HS-27A (cell line): ENCODE measurements at regions not wholly inside any gene's neighbourhood (a gene's known extent, or its start where the extent isn't known, plus 50 kb on each side); places are given as distances from the start of the nearest gene placed in this dataset.
A peak's percentile ranks its signal among the peaks of the same experiment; 100 is the strongest.

ENCODE experiments used
- DNase-seq: peaks from one replicate; pipeline ENCODE4 v3.0.0-alpha.2; 2012; ENCODE audit warnings: low read depth, missing footprints

GRCh38 chr14:29111554-29111953 lies 345.0 kb downstream of the FOXG1 start:
- DNase-seq = no peak

DNA sequence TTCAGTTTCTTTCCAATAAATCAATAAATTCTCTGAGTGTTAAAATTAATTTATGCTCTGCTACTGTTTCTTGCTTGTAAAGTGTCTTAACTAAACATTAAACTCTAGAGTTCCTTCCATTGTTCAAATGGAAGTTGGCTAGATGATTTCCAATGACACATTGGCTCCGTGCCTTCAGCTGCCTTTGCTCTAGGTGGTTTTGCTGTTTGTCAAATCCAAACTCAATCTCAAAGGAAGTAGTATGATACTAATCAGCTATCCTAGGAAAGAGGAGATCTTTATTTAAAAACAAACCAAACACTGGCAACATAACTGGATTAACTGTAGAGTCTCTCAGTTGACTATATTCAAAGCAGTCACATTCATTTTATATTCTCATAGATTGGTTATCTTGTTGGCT lies 356.4 kb downstream of the FOXG1 start:
- no peak for DNase-seq

DNA sequence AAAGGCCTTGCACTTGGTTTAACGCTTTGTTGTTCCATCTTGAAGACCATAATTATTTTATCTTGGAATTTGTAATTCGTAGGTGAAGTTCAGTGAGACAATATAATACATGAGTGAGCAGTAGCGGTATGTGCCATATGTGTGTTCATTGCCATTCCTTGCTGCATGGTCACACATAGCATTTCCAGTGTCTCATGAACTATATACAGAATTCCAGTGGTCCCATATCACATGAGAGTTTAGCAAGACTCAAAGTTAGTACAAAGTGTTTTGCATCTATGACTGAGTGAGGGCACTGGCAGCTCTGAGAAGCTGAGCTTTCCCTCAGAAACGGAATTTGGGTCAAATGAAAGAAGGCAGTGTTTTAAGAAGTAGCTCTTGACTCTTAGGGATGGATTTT lies 359.8 kb downstream of the FOXG1 start:
- DNase-seq = no peak

DNA sequence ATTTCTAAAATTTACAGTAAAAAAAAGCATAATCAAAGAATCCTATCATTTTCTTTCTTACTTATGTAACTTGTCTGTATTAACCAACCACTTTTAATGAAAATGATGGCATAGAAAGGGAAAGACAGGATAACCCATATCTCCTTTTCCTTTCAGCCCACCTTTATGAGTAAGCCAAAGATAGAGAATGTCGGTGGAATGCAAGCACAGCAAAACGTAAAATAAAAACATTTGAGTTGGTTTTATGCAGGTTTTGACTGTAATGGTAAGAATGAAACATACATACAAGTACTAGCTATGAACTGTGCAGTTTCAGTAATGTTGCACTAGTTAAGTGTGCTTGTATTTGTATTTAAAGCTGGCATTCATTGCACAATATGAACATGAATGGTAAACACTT lies 360.3 kb downstream of the FOXG1 start:
- DNase-seq = no peak

DNA sequence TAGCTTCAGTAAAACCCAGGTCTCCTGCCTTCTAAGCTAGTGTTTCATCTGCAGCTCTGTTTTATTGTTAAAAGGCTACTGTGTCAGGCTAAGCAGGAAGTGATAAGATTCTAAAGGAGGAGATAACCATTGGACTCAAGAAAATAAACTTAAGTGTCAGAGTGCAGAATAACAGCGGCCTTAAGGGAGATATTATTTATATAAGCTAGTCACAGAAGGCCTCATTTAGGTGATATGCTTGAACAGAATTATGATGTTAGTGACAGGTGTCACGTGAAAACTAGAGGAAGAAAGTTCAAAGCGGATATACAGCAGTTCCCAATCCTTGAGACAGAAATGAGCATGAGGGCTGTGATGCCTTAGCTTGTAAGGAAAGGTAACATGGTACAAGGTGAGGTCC lies 373.4 kb downstream of the FOXG1 start:
- DNase-seq = no peak

- peak; percentile 91 for DNase-seq
Measured at GRCh38 chr14:29144621-29145020, 378.0 kb downstream of the FOXG1 start.

DNA sequence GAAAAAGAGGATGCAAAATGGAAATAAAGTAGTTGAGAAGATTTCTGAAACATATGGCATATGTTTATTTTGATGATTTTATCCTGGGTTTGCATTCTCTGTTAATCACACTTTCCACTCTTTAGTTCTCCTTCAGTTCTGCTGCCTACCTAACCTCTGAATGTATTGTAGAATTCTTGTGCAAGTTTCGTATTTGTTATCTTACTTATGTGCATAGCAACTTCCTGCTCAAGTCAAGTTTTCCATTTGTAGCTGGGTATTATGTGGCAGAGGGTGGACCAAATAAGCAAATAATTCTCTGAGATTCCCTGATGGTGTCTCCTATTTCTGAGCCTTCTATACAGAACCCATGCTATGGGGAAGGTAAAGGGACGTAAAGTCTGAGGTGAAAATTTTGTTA lies 381.6 kb downstream of the FOXG1 start:
- no peak for DNase-seq

- no peak for DNase-seq
Measured at GRCh38 chr14:29149798-29150197, 383.2 kb downstream of the FOXG1 start.

- DNase-seq = no peak
Measured at GRCh38 chr14:29150659-29151058, 384.1 kb downstream of the FOXG1 start.

DNA sequence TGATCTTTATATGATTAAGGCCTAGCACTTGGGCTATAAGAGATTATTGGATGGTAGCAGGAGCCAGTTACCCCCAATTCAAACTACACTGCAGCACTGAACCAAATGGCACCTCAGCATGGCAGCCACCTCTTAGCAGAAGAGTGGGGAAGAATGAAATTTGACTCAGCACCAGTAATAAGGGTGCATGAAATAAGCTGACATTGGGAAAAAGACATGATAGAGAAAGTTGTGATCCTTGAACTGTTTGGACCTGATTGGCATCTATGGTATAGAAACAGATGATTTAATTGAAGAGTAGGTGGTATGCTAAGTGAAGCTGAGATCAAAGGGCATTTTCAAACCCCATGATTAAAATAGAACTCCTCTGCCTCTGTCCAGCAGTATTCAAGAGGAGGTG lies 389.5 kb downstream of the FOXG1 start:
- no peak for DNase-seq

GRCh38 chr14:29161593-29161992 lies 395.0 kb downstream of the FOXG1 start:
- DNase-seq = no peak

DNA sequence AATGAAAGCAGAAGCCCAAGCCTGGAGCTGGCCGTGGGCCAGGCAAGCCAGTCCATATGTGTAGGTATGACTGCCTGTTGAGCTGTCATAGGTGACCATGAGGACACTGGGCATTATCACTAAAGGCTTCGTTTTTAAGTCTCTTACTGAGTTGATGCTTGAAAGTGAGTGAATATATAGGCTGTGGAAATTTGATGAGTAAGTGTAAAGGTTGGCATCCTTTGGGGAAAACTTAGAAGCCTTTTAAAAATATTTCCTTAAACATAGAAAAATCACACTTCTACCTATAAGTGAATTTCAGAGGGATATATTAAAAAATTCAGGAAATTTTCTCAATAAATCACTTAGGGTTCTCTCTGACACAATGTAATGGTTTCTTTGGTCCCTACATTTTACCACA lies 396.5 kb downstream of the FOXG1 start:
- no peak for DNase-seq

DNA sequence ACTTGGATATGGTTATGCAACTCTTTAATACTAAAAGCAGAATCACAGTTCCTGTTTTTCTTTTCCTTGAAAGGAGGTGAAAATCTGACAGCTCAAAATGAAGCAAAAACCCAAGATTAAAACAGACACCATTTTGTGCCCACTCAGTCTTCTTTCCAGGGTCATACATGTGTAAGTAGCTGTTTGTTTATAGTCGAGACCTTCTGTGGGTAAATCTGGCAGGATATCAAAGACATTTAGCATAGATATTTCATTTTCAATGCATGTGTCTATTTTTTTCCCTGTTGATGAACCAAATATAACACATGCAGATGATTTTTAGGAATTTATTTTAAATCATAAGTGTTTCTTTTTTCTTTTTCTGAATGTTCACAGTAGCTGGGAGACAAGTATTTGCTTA lies 398.8 kb downstream of the FOXG1 start:
- no peak for DNase-seq

DNA sequence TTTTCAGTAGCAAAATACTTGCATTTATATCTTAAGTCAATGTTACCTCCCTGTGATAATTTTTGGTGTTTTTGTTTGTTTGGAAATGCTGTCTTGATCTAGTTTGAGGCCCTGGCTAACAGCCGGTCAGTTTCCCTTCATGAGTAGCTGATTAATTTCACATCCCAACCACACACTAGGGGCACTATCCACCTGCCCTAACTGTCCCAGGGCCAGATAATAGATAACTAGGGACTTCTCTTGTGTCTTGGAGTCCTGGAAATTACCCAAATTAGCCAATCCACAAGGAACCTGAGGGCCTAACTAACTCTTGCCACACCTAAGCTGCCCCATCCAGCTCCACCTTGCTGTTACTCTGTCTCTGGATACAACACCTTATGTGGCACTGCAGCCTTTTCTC lies 399.9 kb downstream of the FOXG1 start:
- DNase-seq = no peak

GRCh38 chr14:29168149-29168548 lies 401.6 kb downstream of the FOXG1 start:
- no peak for DNase-seq

DNA sequence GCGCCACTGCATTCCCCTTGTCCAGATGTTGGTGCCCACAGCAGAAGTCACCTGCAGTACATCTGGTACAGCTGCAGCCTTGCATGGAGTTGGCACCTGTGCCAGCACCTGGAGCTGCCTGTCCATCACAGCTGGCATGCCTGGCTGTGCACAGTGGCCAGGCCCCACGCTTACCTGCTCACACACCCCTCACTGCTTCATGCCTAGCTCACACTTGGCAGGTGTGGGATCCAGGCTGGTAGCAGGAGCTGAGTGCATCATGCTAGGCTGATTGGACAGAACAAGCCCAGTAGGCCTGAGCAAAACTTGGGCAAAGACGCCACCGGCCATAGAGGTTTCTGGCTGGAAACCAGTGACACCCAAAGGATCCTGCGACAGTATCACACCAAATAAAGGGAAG lies 402.8 kb downstream of the FOXG1 start:
- no peak for DNase-seq

- no peak for DNase-seq
Measured at GRCh38 chr14:29175706-29176105, 409.1 kb downstream of the FOXG1 start.

DNA sequence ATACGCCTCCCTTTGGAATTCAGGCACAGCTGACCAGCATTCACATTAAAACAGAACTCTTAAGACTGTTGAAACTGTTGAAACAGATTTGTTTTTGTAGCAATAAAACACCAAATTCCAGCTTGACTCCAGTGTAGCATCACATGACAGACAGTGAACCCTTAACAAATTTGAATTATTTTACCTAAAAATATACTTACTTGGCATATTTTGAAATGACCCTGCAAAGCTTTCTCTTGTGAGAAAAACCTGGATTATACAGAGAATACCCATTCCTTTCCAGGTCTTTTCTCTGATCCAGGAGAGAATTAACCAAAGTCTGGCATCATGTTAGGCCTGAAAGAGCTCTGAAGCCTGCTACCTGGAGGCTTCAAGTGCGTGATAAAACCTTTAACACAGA lies 410.3 kb downstream of the FOXG1 start:
- DNase-seq = no peak

- no peak for DNase-seq
Measured at GRCh38 chr14:29178971-29179370, 412.4 kb downstream of the FOXG1 start.

DNA sequence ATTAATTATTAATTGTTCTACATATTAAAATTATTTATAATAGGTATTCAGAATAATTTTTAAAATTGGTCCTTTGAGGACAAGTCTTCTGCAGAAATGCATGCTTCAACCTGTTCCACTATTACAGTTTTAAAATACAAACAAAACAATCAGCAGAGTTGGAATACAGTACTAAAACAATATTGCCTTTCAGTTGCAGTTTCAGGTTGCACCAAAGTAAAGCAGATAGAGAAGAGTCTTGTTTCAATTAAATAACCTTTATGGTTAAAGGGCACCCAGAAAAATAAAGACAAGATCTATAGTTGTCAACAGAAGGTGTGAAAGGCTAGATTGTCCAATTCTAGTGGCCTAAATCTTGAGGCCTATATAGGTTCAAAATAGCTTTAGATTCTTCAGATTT lies 424.5 kb downstream of the FOXG1 start:
- DNase-seq = no peak

DNA sequence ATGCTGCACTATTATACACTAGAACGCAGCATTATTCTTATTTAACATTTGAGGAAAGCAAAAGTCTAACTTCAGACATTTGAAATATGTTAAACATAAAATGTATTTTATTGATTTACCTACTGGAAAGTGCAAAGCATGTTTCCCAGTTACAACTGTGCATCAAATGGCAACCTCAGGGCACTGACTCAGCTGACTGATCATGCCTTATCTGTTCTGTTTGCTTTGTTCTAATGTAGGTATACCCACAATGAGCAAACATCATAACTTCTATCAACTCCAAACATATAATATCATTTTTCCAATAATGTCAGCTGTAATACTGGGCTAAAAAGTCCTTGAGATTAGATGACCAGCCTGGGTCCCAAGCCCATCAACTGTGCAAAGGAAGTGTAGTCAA lies 431.0 kb downstream of the FOXG1 start:
- no peak for DNase-seq

GRCh38 chr14:29205658-29206057 lies 439.1 kb downstream of the FOXG1 start:
- no peak for DNase-seq

GRCh38 chr14:29215853-29216252 lies 449.3 kb downstream of the FOXG1 start:
- no peak for DNase-seq

DNA sequence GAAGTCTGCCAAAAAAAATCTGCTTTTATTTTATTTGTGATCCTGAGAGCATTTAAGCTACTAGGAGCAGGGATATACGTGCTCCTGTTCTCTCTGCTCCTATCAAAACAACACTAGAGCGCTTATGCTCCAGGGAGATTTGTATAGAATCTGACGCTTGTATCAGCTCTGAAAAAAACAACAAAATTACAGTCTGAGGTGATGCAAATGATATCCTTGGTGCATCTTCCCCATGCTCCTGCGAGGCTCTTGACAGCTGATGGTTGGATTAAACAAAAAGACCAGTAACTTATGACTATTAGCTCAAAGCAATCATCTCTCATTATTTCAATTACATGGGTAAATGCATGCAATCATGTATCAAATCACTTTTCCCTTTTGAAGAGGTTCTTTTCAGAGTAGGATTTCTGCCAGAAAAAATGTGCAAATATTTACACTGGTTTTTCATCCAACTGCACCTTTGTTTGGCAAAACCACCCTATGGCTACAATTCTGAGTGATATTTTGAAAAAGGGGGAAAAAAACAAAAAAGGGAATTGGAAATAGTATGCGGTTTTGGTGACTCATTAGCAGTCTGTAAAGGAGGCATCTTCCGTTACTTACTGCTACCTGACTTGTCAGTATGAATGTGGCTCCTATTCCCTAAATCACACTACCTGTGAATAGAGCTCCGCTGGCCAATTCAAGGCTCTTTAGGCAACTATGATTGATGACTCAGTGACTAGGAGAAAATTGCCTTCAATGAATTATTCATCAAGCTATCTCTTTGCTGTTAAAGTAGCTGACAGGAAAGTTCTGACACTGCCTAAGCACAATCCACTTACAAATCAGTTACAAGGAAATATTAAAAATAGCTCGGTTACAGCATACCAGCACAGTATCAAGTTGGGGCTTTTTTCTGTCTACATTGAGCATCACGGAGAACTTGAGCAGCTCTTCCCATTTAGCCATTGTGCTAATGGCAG lies 450.0 kb downstream of the FOXG1 start:
- no peak for DNase-seq
